ENCODE measurements at regions not wholly inside any gene's neighbourhood (a gene's known extent, or its start where the extent isn't known, plus 50 kb on each side); places are given as distances from the start of the nearest gene placed in this dataset.

DNA sequence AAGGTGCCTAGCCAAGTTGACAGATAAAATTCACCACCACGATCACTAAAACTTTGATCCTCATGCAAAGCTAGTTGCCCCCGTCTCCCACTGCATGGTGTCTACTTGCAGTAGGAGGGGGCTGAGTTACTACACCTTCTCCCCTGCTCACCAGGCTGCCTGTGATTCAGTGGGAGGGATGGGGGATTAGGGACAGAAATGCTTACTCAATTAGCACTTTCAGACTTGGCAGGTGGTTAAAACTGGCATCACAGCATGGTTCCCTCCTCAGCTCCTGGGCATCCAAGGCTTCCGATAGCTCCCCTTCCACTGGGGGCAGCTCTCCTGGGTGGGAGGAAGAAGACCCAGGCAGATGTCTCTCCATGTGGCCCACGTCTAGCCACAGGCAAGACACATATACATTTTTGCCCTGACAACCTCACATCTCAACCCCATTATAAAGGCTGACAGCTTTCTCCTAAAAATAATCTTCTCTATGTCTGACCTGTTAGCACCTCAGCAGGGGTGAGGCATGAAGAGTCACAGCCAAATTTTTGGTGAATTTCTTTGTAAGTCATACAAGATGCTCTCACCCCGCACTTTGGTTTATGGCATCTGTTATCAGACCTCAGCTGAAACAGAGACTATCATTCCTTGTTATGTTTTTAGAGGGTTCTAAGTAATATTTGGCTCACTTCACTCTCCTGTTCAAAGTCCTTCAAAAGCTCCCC lies 369.0 kb downstream of the SV2B start:
- no peaks in the 10 kb centered on the region for H3K79me2 ChIP-seq (ENCODE audit: low read depth)
- Mint-ChIP-seq H3K27me3 (ENCODE audit: insufficient read depth, low read depth) (no peaks in the 10 kb centered on the region), H3K9me3 (no peaks in the 10 kb centered on the region), H3K36me3 (no peaks in the 10 kb centered on the region), H3K4me3 (no peak overlapping the region), H3K4me1 (no peaks in the 10 kb centered on the region), H3K27ac (no peak overlapping the region)
- no peak overlapping the region for H3K4me3 ChIP-seq
- no peaks in the 10 kb centered on the region for H3K27me3 ChIP-seq
- DNase-seq (ENCODE audit: low spot score) = peak; percentile 26
- H3K9ac ChIP-seq = no peak overlapping the region
- peaks cover 8% of the 10 kb centered on the region for H3K4me1 ChIP-seq
- no peak overlapping the region for H2AFZ ChIP-seq (replicated peaks)
- no peak overlapping the region for H3K27ac ChIP-seq
- H3K36me3 ChIP-seq = no peaks in the 10 kb centered on the region
- no peaks in the 10 kb centered on the region for H4K20me1 ChIP-seq (ENCODE audit: low read depth)
- no peaks in the 10 kb centered on the region for H3F3A ChIP-seq (ENCODE audit: low read depth)
- no peak overlapping the region for H3K4me2 ChIP-seq
- no peaks in the 10 kb centered on the region for H3K9me3 ChIP-seq (ENCODE audit: low read depth)
- no peak for TF ChIP-seq EZH2 (IDR thresholded peaks at IDR 0.05)
- no peak for TF ChIP-seq EZH2phosphoT487 (IDR thresholded peaks at IDR 0.05)
- TF ChIP-seq CTCF (IDR thresholded peaks at IDR 0.05) = no peak

DNA sequence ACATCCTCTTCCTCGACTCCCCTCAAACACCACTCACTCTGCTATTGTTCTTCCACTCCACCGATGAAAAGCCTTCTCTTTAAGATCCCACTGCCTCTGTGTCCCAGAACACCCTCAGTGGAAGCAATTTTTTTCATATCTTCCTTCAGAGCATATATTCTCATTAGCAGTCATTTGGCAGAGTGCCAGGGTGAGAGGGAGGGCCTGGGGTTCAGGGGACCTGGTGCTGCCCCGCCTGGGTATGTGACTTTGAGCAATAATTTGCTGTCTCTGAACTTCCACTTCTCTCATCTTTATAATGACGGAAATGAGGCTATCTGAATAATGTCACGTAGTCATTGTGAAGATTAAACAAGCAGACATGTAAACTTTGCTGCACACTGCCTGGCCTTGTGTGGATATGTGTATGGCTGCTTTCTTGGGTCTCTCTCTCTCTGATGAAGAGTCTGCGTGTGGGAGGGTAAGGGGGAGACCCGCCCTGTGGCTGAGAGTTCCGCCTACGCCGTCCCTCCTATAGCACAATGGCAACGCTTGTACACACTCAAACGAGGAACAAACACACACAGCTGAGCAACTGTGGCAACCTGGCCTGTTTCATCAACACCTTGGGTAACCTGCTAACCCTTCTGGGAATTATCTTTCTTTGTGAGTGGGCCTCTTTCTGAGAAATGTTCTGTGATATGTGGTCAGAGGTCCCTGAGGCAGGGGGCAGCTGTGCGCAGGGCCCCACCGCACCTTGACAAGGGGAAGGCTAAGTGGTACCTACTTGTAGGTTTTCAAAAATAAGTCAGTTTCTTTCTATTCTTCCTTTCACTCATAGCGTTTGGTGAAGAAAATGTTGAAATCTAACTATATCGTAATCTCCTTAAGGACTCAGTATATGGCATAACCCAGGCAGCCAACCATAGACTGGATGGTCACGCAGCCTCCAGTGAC lies 369.8 kb downstream of the SV2B start:
- H3K4me3 ChIP-seq = no peak overlapping the region
- no peak overlapping the region for H3K4me3 Mint-ChIP-seq
- H3K79me2 ChIP-seq (ENCODE audit: low read depth) = no peaks in the 10 kb centered on the region
- no peak overlapping the region for H3K4me2 ChIP-seq
- no peak overlapping the region for H3K27ac ChIP-seq
- no peaks in the 10 kb centered on the region for H4K20me1 ChIP-seq (ENCODE audit: low read depth)
- H3K9ac ChIP-seq = no peak overlapping the region
- H3K27me3 ChIP-seq = no peaks in the 10 kb centered on the region
- DNase-seq (ENCODE audit: low spot score) = no peak
- no peaks in the 10 kb centered on the region for H3K9me3 Mint-ChIP-seq
- H3F3A ChIP-seq (ENCODE audit: low read depth) = no peaks in the 10 kb centered on the region
- no peaks in the 10 kb centered on the region for H3K9me3 ChIP-seq (ENCODE audit: low read depth)
- no peaks in the 10 kb centered on the region for H3K27me3 Mint-ChIP-seq (ENCODE audit: insufficient read depth, low read depth)
- H3K36me3 ChIP-seq = no peaks in the 10 kb centered on the region
- no peak overlapping the region for H3K27ac Mint-ChIP-seq
- no peak overlapping the region for H2AFZ ChIP-seq (replicated peaks)
- H3K4me1 ChIP-seq = peaks cover 8% of the 10 kb centered on the region
- H3K4me1 Mint-ChIP-seq = no peaks in the 10 kb centered on the region
- H3K36me3 Mint-ChIP-seq = no peaks in the 10 kb centered on the region
- TF ChIP-seq EZH2phosphoT487 (IDR thresholded peaks at IDR 0.05) = no peak
- TF ChIP-seq CTCF (IDR thresholded peaks at IDR 0.05) = no peak
- TF ChIP-seq EZH2 (IDR thresholded peaks at IDR 0.05) = no peak

GRCh38 chr15:91471468-91471867 lies 371.4 kb downstream of the SV2B start:
- DNase-seq (ENCODE audit: low spot score) = no peak
- Histone ChIP-seq H4K20me1 (ENCODE audit: low read depth) (no peaks in the 10 kb centered on the region), H3K79me2 (ENCODE audit: low read depth) (no peaks in the 10 kb centered on the region), H3K4me3 (no peak overlapping the region), H3F3A (ENCODE audit: low read depth) (no peaks in the 10 kb centered on the region), H3K27ac (no peak overlapping the region), H3K4me2 (no peak overlapping the region), H3K36me3 (no peaks in the 10 kb centered on the region), H3K27me3 (no peaks in the 10 kb centered on the region), H3K9ac (no peak overlapping the region), H3K9me3 (ENCODE audit: low read depth) (no peaks in the 10 kb centered on the region), H3K4me1 (peaks cover 8% of the 10 kb centered on the region), H2AFZ (replicated peaks) (no peak overlapping the region)
- no peak overlapping the region for H3K27ac Mint-ChIP-seq
- H3K4me1 Mint-ChIP-seq = no peaks in the 10 kb centered on the region
- H3K27me3 Mint-ChIP-seq (ENCODE audit: insufficient read depth, low read depth) = no peaks in the 10 kb centered on the region
- TF ChIP-seq CTCF (IDR thresholded peaks at IDR 0.05) (no peak), EZH2 (IDR thresholded peaks at IDR 0.05) (no peak), EZH2phosphoT487 (IDR thresholded peaks at IDR 0.05) (no peak)
- no peaks in the 10 kb centered on the region for H3K36me3 Mint-ChIP-seq
- no peaks in the 10 kb centered on the region for H3K9me3 Mint-ChIP-seq
- no peak overlapping the region for H3K4me3 Mint-ChIP-seq

All from neural progenitor cell (in vitro differentiated cells).